GM12892 (cell line): ENCODE measurements at regions not wholly inside any gene's neighbourhood (a gene's known extent, or its start where the extent isn't known, plus 50 kb on each side); places are given as distances from the start of the nearest gene placed in this dataset.

ENCODE experiments used
- DNase-seq: peaks from one replicate; pipeline ENCODE4 v3.0.0; 2011; ENCODE audit not compliant: insufficient read length
- FAIRE-seq: peaks from 2 replicates; lab custom pipeline; 2011; peaks lifted over from hg19 to GRCh38; lab: Jason Lieb, UNC
- POLR2A ChIP-seq: IDR thresholded peaks from 2 replicates; pipeline ENCODE4 v1.6.1; 2011; ENCODE audit warnings: low read depth, low read length, control low read depth
- POLR2AphosphoS5 ChIP-seq: IDR thresholded peaks from 2 replicates; pipeline ENCODE4 v1.6.1; 2011; ENCODE audit warnings: low read depth, low read length, control low read depth
- TAF1 ChIP-seq: IDR thresholded peaks from 2 replicates; pipeline ENCODE4 v1.6.1; 2011; ENCODE audit warnings: low read depth, mild to moderate bottlenecking, control low read depth, low read length, borderline replicate concordance

GRCh38 chr2:221767106-221768012, 195.3 kb upstream of the EPHA4 start:
- TF ChIP-seq POLR2A (no peak), TAF1 (no peak), POLR2AphosphoS5 (no peak)
- FAIRE-seq (no peak), DNase-seq (no peak)

DNA sequence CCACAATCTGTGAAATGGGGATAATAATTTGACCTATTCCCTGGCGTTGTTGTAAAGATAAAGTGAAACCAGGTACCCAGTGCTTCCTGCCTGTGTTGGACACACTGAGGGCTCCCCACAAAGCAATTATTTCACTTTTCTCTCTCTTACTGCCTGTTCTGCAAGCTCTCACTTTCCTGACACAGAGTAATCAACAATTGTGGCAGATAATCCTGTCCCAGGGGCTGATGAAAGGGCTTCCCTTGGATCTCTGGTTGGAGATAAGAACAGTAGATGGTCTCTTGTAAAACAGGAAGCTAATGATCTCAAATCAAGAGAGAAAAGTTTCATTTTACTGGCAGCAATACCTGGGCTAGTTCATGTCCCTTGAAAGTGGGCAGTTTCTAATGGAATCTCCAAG, 190.4 kb upstream of the EPHA4 start:
- FAIRE-seq (no peak), DNase-seq (no peak)
- TF ChIP-seq POLR2A = no peak

DNA sequence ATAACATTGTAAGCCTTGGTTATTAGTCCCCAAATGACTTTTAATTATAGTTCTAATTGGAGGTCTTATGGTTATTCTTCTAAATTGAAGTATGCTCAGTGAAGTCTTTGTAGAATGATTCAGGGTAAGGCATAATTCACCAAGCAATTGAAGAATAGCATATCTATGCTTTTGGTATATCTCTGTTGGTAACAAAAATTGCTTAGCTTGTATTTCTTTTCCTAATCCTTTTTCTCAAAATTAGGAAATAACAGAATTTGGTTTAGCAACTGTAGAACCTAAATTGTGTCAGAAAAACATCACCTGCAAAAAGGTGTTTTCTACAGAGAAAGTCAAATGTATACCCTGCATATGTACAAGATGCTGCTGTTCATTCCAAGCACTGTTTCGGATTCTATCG, 189.2 kb upstream of the EPHA4 start:
- FAIRE-seq = no peak

GRCh38 chr2:221758076-221758475, 186.0 kb upstream of the EPHA4 start:
- FAIRE-seq = no peak
- TF ChIP-seq POLR2AphosphoS5 (no peak), POLR2A (no peak), TAF1 (no peak)

More for the DNA sequence above, 189.2 kb upstream of the EPHA4 start:
- DNase-seq = no peak
- TF ChIP-seq POLR2AphosphoS5 = no peak
- no peak for TF ChIP-seq POLR2A
- no peak for TF ChIP-seq TAF1

DNA sequence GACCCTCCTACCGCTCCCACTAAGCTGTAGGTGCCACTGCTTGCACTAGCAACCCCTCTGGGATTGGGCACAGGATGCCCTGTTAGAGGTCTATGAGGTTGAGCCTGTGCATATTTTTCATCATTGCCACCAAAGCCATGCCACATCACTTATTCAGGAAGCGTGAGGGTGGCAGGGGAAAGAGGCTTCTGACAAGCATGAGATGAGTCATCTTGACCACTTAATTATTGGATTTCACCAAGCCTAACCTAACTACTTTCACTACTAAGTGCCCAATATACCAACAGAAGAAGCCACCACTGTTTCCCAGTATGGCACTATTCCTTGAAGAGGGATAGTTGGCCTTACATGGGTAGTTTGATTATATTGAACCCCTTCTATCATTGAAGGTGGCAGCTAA, 181.3 kb upstream of the EPHA4 start:
- FAIRE-seq (no peak), DNase-seq (no peak)
- TF ChIP-seq POLR2AphosphoS5 = no peak
- TF ChIP-seq TAF1 = no peak
- TF ChIP-seq POLR2A = no peak

More at GRCh38 chr2:221758076-221758475, 186.0 kb upstream of the EPHA4 start:
- DNase-seq = no peak

- DNase-seq (no peak), FAIRE-seq (no peak)
- no peak for TF ChIP-seq POLR2A
- TF ChIP-seq TAF1 = no peak
- TF ChIP-seq POLR2AphosphoS5 = no peak
These were observed 180.7 kb upstream of the EPHA4 start for GRCh38 chr2:221752781-221753180.

DNA sequence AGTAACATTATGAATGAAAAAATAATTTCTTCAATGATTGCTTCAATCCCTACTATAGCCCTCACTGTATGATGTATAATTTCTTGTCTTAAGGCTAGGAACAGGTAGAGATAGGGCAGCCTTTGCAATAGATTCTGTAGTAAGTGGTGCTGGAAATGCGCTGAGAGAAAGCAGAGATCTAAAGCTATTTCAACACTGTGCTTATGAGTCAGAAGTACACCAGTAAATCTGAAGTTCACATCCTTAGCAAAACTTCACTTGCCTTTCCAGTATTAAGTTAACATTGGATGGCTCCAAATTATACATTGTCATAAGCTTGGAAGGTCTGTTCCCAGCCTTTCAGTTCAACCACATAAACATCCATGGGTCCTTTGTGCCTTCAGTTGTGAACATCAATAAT, 178.2 kb upstream of the EPHA4 start:
- DNase-seq (no peak), FAIRE-seq (no peak)
- no peak for TF ChIP-seq POLR2AphosphoS5
- TF ChIP-seq POLR2A = no peak
- no peak for TF ChIP-seq TAF1

GRCh38 chr2:221747289-221747972, 175.3 kb upstream of the EPHA4 start:
- DNase-seq = no peak
- no peak for FAIRE-seq
- TF ChIP-seq POLR2A (no peak), POLR2AphosphoS5 (no peak), TAF1 (no peak)

DNA sequence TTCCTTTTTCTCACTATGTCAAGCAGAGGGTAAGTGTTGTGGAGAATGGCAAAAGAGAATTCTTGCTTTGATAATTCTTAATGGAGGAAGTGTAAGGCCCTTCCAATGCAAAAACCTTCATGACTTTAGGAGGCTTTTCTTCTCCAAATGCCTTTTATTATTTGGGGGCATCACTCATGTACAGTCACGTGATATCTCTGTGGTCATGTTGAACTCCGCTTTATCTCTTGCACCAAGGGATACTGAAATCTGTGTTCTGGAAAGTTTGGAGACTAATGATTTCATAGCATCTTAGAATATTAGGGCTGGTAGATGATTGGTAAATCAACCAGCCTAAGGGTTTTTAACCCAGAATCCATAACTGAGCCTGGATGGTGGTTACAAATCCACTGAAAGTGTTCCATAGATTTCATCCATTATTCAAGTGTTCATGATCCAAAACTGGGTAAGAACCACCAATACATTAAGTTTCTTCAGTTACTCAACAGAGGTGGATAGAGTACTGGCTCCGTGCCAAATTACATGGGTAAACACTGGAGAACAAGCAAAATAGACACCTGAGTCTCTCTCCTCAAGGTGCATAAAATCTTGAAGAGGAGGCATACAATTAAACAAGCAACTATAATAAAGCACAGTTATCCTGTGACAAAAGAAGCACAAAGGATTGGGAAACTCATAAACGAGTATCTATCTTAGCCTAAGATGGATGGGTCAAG, 169.6 kb upstream of the EPHA4 start:
- DNase-seq (no peak), FAIRE-seq (no peak)

DNA sequence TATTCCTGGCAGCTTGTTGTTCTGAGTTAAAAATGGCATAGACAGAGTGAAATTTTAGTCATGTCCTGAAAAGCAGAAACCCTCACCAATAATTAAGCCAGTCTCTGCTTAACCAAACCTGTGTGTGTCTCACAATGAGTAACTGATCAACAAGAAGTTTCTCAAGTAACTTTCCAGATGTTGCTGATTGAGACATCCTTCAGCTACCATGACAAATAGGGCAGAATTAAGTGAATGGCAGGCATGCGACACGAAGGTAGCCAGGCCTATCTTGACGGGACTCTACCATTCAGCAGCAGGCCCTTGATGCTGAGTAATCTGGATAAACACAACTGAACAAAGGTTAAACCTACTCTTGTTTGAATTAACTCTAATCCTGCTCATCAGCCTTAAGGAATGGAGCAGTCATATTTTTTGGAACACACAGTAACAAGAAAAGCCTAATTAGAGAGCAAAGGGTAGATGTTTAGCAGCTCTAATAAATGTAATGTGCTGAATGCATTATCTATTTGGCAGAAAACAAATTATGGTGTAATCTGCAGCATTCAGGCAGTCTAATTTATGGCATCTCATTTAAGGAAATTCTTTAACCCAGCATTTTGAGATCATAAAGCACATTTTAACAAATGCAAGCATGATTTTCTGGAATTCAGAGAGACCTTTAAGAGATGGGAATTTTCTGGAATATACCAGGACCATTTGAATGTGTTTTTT, 159.5 kb upstream of the EPHA4 start:
- DNase-seq (no peak), FAIRE-seq (no peak)
- TF ChIP-seq POLR2AphosphoS5 (no peak), TAF1 (no peak), POLR2A (no peak)

More for the DNA sequence above, 169.6 kb upstream of the EPHA4 start:
- no peak for TF ChIP-seq POLR2A

GRCh38 chr2:221726894-221727513, 154.9 kb upstream of the EPHA4 start:
- no peak for DNase-seq
- no peak for FAIRE-seq
- no peak for TF ChIP-seq POLR2A
- TF ChIP-seq POLR2AphosphoS5 = no peak
- no peak for TF ChIP-seq TAF1
